HG03558 (cell line): ENCODE measurements at regions not wholly inside any gene's neighbourhood (a gene's known extent, or its start where the extent isn't known, plus 50 kb on each side); places are given as distances from the start of the nearest gene placed in this dataset.
A peak's percentile ranks its signal among the peaks of the same experiment; 100 is the strongest.
"Not testable (repeated sequence)": the region's sequence is repeated elsewhere in the genome, so short reads cannot be mapped to it uniquely, and the experiment has no call there.

ENCODE experiments used
- ATAC-seq: cut with Tn5 transposase; IDR thresholded peaks from one replicate; pipeline ENCODE4 v1.9.1; 2021; ENCODE audit warnings: moderate number of reproducible peaks; ENCODE audit not compliant: unreplicated experiment; ENCODE audit errors: extremely low read depth

DNA sequence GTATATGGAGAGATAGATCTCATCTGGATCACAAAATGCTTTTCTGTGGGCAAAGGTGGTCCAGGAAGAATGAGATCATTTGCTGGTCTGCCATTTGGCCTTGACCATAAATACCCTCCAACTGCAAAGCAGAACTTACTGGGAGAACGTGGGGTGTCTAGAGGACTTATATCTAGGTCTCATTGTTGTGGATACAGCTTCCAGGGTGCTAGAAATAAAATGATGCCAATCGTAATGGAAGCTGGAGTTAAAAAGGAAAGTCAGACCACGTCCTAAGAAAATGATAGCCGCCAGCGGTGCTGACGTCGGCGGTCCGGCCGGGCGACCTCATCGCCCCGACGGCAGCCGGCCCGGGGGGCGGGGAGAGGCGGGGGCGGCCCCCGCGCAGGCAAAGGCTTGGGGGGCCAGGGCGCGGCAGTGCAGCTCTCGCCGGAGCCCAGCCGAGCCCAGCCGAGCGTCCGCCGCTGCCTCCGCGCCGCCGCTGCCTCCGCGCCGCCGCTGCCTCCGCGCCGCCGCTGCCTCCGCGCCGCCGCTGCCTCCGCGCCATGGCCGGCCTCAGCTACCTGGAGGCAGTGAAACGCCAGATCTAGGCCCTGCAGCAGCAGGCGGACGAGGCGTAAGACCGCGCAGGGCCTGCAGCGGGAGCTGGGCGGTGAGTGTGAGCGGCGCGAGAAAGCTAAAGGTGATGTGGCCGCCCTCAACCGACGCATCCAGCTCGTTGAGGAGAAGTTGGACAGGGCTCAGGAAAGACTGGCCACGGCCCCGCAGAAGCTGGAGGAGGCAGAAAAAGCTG is 89.5 kb downstream of the EOMES start:
- ATAC-seq: peak; percentile 90

DNA sequence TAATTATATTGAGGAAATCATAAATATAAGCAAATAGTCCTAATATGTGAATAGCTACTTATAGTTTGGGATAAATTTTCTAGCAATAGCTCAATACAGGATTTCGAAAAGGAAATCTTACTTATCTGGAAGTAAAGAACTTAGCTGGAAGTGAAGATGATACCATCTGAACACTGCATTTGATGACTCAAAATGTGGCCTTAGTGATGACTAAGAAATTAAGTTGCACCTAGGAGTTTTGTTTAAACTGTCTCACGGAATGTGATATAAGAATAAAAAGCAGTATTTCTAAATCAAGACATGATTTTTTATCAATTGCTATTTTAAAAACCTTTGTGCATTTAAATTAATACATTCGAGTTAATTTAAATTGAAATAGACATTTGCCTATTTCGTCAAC is 91.2 kb downstream of the EOMES start:
- no peak for ATAC-seq

DNA sequence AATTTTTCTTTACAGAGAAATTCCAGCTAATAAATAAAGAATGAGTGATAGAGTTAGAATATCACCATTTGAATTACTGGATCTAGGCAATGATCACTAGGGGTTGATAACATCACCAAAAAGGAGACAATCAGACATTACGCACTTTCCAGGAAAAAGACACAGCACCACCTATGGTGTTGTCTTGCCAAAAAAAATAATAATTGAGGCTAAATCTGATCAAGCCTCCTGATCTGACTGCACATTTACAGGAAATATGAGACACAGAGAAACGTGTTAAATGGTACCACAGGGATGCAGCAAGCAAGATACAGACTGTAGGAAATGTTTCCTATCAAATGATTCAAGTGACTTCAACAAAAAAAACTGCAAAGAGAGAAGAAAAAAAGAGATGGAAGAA is 92.8 kb downstream of the EOMES start:
- ATAC-seq: no peak

DNA sequence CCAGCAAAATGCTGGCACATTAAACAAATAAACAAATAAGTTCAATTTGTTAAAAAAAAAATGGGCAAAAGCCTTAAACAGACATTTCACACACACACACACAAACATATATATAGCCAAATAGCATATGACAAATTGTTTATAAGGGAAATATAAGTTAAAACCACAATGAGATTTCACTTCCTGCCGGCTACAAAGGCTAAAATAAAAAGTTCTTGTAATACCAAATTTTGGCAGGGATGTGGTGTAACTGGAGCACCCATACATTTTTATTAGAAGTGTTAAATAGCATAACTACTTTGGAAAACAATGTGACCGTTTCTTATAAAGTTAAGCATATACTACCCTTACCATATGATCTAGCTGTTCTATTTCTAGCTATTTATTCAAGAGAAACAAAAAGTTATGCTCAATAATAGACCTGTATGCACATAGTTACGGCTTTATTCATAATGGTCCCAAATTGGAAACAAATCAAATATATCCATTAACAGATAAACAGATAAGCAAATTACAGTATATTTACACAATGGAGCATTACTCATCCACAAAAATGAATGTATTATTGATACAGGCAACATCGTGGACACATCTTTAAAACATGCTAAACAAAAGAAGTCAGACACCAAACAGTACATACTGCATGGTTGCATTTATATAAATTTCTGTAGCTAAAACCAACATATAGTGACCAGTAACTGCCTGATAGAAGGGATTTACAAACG is 93.9 kb downstream of the EOMES start:
- ATAC-seq: no peak

DNA sequence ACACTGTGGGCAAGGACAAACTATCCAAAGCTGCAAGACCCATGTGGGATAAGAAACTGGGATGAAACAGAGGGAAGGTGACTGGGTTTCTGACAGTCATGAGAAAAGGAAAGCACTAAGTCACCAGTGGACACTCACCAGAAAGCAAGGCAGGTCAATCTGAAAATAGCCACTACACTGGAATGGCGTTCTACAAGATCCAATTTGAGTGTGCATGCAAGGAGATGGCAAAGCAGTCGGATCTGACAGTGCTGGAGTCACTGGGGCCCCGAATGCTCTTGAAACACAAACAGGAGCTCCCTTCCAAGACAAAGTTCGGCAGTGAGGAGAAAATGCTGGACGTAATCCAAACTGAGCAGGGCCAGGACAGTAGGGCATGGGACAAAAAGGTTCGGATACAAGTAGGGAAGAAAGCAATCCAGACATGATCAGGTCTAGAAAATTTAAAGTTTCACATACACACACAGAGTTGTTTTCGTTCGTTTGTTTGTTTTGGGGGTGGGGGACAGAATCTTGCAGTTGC is 95.5 kb downstream of the EOMES start:
- ATAC-seq: no peak

DNA sequence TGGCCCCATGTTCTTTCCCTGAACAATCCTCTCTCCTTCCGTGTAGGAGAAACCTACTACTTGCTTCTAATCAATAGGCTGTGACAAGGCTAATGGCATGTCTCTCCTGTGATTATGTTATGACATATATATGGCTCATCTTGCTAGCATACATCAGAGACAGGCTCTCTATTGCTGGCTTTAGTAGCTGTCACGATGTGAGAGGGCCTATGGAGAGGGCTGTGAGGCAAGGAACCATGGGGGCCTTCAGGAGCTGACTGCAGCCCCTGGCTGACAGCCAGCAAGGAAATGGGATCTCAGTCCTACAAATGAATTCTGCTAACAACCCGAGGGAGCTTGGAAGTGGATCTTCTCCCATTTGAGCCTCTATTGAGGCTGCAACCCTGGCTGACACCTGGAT is 96.3 kb downstream of the EOMES start:
- no peak for ATAC-seq

DNA sequence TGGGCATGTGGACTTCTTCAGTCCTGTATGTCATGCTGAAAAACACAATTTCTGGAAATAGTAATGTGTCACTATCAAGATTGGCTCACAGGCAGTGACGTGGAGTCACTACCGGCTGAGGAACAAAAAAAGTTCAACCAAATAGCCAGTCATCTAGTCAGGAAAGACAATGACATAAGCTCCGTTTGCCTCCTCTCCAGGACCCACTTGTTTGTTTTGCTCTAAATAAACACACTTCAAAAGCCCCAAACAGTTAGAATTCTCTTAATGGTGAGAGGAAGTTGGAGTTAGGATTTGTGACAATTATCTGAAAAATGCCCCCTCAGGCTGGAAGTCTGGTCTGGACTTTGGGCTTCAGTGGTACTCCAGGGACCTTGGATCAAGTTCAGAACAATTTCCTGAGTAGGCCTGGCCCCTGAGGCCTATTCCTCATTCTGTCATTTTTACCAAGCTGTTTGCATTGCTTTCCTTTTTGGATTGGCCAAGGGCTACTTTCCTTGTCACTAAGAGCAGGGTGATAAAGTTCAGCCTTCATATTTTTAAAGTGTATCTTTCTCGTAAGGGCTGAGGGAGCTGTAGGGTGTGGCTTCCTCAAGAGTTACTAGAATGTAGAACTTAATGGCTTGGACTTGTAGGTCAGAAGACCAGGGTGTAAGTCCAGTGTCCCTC is 98.9 kb downstream of the EOMES start:
- ATAC-seq: no peak

DNA sequence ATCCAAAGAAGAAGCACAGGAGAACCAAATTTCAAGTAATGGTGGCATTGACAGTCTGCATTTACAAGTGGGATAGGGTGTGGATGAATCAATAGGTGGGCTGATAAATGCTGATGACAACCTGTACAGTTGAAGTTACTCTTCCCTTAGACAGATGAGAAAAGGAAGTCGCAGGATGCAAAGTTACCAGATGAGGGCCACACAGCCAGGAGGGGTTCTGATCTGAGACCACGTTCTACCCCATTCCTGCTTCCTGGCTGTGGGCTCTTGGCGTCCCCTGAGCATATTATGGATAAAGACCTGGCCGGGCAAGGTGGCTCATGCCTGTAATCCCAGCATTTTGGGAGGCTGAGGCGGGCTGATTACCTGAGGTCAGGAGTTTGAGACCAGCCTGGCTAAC is 104.6 kb downstream of the EOMES start:
- no peak for ATAC-seq

DNA sequence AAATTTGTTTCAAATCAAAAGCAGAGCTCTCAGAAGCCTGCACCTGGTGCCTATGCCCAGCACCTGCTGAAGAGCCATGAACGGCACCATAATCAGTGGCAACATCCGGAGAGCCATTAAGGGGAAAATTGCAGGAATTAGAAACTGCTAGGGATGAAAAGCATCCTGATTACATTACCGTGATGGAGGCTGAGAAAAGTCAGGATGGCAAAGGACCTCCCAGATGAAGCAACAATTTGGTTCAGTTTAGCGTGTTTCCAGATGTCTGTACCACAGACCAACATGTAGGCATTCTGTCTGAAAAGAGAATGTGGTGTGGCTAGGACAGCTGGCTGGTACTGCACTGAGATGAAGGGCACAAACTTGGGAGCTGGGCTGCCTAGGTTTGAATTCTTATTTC is 106.1 kb downstream of the EOMES start:
- ATAC-seq: no peak

DNA sequence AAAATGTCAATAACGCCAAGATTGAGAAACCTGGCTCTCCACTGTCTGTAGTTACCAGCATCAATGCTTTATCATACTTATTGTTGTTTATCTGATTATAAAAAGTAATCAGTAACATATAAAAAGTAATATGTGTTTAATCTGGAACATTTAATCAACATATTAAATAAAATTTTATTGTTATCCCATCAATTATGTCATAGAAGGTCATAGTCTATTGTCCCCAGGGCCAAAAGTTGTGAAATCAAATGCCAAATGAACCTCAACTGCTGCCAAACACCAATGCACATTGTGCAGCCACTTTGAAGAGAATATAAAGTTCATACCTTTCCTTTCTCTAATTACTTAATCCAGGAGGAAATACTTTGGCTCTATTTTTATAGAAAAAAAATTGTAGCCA is 106.6 kb downstream of the EOMES start:
- no peak for ATAC-seq

DNA sequence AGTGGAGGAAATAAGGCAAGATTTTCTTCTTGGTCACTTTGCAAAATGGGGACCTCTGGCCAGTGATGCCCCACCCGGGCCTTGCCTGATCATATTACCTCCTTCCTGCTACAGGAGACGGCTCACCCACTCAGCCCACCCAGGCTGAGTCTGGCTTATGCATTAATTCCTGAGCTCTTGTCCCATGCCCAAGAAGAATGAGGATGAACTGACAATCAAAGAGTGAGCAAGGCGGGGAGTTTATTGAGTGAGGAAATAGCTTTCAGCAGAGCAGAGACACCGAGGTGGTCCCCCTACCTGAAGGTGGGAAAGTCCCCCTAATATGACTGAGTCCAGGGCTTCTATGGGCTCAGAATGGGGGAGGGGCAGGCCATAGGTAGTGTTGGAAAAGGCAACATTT is 107.5 kb downstream of the EOMES start:
- ATAC-seq: no peak

DNA sequence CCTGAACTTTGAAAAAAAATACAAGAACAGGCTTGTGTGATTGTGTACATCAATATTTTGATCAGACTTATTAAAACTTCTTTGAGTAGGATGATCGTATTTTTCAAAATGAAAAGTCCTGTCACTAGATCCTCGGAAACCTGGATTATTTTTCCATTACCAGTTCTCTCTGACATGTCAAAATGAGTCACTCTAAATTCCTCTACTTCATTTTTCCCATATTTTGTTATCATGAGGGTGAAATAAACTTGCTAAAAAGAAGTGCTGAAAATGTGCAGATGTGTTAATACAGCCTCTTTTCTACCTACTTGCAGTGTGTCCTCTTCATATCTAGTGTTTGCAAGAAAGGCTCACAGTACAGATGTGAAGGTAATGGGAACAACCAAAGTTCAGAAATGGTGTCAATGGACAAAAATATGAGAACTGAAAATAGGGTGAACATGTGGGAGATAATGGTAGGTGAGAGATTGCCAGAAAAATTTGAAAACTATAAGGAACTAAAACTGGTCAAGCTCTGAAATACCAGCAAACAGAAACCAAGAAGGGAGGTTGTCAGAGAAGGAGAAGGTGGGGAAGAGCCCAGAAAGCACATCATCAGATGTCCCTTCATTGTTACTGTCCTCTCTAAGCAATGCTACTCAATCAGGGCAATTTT is 108.2 kb downstream of the EOMES start:
- no peak for ATAC-seq

DNA sequence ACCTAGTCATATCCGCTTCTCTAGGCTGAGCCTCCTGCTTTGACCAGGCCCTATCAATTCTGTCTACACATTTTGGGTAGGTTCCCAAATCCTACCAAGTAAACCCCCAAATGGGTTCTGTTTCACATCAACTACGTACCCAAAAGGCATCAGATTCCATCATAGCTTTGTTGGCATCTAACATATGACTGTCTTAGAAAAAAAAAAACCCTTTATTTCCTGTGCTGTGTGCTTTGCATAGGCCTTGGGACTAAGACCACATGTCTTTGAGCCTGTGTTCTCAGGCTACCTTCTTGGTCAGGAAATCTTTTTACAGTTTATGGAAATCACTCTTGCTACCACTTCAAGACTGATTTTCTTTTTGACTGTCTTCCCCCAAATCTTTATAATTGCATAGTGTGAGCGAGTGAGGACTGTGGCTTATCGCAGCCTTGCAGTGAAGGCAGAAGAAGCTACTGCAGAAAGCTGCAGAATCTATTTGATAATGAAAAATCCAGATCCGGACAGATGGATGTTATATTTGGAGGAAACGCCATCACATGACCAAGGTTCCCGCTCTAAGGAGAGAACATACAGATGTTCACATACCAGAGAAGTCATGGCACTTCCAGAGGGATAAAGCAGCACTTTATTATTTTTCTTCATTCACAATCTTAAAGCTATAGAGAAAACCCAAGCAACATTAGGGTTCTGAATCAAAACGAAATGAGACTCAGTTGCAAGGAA is 111.2 kb downstream of the EOMES start:
- ATAC-seq: no peak

DNA sequence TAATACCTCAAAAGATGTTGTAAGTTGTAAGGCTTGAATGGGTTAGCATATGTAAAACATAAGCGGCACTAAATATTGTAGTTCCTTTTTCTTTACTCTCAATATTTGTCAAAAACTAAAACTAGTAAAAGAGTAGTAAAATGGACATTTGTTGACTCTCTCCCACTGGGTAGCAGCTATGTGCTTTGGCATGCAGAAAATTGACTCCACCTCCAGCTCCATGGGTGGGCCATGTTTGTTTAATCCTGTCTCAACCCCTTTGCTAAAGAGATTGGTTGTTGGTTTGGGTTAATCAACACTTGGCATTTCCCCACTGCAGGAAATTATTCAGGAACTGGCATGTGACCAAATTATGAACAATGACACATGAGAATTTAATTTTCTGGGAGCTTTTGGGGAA is 114.8 kb downstream of the EOMES start:
- ATAC-seq: no peak

DNA sequence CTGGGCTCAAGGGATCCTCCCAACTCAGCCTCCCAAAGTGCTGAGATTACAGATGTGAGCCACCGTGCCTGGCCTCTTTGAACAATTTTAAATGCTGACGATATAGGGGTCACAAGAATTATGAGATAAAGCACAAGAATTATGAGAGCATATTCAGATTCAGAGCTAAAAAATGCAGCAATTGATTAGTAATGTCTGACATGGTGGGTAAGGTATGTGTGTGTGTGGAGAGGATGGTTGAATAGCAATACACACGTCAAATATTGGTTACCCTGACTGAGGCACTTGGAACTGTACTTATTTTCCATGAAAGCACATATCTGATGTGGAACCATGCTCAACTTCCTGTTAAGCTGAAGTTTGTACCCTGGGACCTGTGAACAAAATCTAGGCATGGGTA is 115.6 kb downstream of the EOMES start:
- ATAC-seq: no peak

DNA sequence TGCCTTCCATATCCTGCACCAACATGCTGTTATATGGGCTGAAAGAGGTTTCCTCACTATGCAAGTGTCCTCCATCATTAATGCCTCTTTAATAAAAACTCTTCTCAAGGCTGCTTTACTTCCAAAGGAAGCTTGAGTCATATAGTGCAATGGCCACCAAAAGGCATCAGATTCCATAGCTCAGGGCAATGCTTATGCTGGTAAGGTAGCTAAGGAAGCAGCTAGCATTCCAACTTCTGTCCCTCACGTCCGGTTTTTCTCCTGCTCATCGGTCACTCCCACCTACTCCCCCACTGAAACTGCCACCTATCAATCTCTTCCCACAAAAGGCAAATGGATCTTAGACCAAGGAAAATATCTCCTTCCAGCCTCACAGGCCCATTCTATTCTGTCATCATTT is 117.1 kb upstream of the SLC4A7 start:
- ATAC-seq: not testable (repeated sequence)

DNA sequence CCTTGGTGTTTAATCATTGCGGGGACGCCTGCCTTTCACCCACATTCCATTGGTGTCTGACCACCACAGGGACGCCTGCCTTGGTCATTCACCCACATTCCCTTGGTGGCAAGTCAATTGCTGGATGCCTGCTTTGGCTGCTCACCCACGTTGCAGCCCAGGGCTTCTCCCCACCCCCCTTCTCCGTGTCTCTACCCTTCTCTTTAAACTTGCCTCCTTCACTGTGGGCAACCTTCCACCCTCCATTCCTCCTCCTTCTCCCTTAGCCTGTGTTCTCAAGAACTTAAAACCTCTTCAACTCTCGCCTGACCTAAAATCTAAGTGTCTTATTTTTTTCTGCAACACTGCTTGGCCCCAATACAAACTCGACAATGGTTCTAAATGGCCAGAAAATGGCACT is 115.6 kb upstream of the SLC4A7 start:
- not testable (repeated sequence) for ATAC-seq

DNA sequence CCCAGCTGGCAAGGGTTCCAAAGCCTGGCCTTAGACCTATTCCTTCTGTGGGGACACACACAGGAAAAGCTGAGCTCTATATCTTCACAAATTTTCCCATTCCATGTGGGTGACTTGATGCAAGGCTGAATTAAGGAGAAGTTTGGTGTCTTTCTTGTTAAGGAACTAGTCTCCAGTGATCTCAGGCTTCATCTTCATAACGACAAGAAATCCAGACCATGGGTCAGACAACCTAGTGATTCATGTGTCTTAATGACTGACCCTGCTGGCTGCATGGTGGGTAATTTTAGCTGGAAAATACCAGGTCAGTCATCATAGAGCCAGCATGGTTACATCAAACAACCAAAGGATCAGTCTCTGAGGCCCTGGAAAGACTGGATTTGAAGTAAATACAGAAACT is 112.7 kb upstream of the SLC4A7 start:
- no peak for ATAC-seq

DNA sequence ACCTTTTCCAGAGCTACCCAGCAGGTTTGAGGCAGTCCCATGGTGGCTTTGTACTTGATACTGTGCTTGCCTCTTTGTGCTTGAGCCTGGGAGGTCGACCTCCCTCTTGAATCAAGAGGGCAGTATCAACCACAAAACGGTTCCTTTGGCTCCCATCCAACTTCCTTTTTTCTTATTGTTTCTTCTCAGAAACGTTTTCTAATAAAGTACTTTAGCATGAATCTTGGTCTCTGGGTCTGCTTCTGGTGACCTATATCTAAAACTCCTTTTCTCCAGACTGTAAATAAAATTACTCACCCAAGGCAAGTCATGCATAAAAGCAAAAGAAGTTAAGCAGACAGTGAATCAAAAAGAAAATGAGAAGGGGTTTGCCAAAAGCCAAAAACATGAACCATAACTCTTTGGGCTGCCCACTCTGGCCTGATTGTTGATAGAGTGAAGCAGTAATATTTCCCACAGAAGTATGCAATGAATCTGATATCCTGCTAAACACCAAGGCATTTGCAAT is 112.2 kb upstream of the SLC4A7 start:
- ATAC-seq: peak; percentile 66
